Neural cell (in vitro differentiated cells): ENCODE measurements at regions not wholly inside any gene's neighbourhood (a gene's known extent, or its start where the extent isn't known, plus 50 kb on each side); places are given as distances from the start of the nearest gene placed in this dataset.

Source experiments
- H2AFZ ChIP-seq: fragments of 200-600, 300-800 bp; sonication (generic), shearing (Covaris generic); 2 replicates; pipeline ENCODE4 v1.6.0; 2014; ENCODE audit warnings: low read depth, mild to moderate bottlenecking, antibody characterized with exemption, low read length, moderate library complexity
- H3F3A ChIP-seq: fragments of 200-600 bp; shearing (Covaris generic); 2 replicates; pipeline ENCODE4 v1.6.1; 2016; ENCODE audit warnings: mild to moderate bottlenecking, moderate library complexity, mixed read lengths, antibody characterized with exemption, low read length; ENCODE audit not compliant: insufficient read depth, poor library complexity, severe bottlenecking
- H3K27ac ChIP-seq: fragments of 200-600, 300-800 bp; sonication (generic), shearing (Covaris generic); 2 replicates; pipeline ENCODE4 v1.5.1; 2014; ENCODE audit warnings: mild to moderate bottlenecking, low read length, moderate library complexity
- H3K27me3 ChIP-seq: fragments of 300-800, 200-600 bp; sonication (generic), shearing (Covaris generic); 2 replicates; pipeline ENCODE4 v1.6.0; 2014; ENCODE audit warnings: mild to moderate bottlenecking, low read depth, low read length, moderate library complexity; ENCODE audit not compliant: insufficient read depth
- H3K36me3 ChIP-seq: fragments of 300-800, 200-600 bp; sonication (generic), shearing (Covaris generic); 2 replicates; pipeline ENCODE4 v1.5.1; 2014; ENCODE audit warnings: mild to moderate bottlenecking, antibody characterized with exemption, low read length, moderate library complexity; ENCODE audit not compliant: insufficient read depth
- H3K4me2 ChIP-seq: fragments of 300-800, 200-600 bp; sonication (generic), shearing (Covaris generic); 2 replicates; pipeline ENCODE4 v1.6.0; 2014; ENCODE audit warnings: mild to moderate bottlenecking, low read length
- H3K4me3 ChIP-seq: fragments of 300-800, 200-600 bp; sonication (generic), shearing (Covaris generic); 2 replicates; pipeline ENCODE4 v1.5.1; 2014; ENCODE audit warnings: mild to moderate bottlenecking, low read length, moderate library complexity
- H3K79me2 ChIP-seq: fragments of 200-600 bp; shearing (Covaris generic); replicated peaks from 2 replicates; pipeline ENCODE4 v1.6.0; 2014; ENCODE audit warnings: mild to moderate bottlenecking, low read length, moderate library complexity; ENCODE audit not compliant: insufficient read depth
- H3K9ac ChIP-seq: fragments of 300-800, 200-600 bp; sonication (generic), shearing (Covaris generic); 2 replicates; pipeline ENCODE4 v1.6.1; 2016; ENCODE audit warnings: mild to moderate bottlenecking, low read length, mixed read lengths
- H3K9me2 ChIP-seq: fragments of 200-600 bp; shearing (Covaris generic); 2 replicates; pipeline ENCODE4 v1.6.1; 2016; ENCODE audit warnings: mild to moderate bottlenecking, low read length, mixed read lengths; ENCODE audit not compliant: insufficient read depth
- H3K9me3 ChIP-seq: fragments of 200-600, 300-800 bp; sonication (generic), shearing (Covaris generic); 2 replicates; pipeline ENCODE4 v1.6.1; 2016; ENCODE audit warnings: mild to moderate bottlenecking, mixed run types, low read length, moderate library complexity, mixed read lengths
- H4K20me1 ChIP-seq: fragments of 200-600 bp; shearing (Covaris generic); 2 replicates; pipeline ENCODE4 v1.6.1; 2016; ENCODE audit warnings: mild to moderate bottlenecking, mixed run types; ENCODE audit not compliant: insufficient read depth
- EP300 ChIP-seq: fragments of 450-650 bp; conservative IDR thresholded peaks from 2 replicates; pipeline ENCODE4 v1.6.1; 2014; ENCODE audit warnings: antibody characterized with exemption, mild to moderate bottlenecking, moderate library complexity; ENCODE audit not compliant: poor library complexity, severe bottlenecking
- EZH2 ChIP-seq: fragments of 200-600, 300-800 bp; shearing (Covaris generic), sonication (generic); IDR thresholded peaks from 2 replicates; pipeline ENCODE4 v1.6.1; 2014; ENCODE audit warnings: antibody characterized with exemption, low read length, borderline replicate concordance, mild to moderate bottlenecking; ENCODE audit not compliant: insufficient read depth, poor library complexity, severe bottlenecking
- MXI1 ChIP-seq: fragments of 450-650 bp; conservative IDR thresholded peaks from 2 replicates; pipeline ENCODE4 v1.6.1; 2014; ENCODE audit warnings: antibody characterized with exemption, mild to moderate bottlenecking; ENCODE audit not compliant: poor library complexity, severe bottlenecking
- POLR2AphosphoS5 ChIP-seq: IDR thresholded peaks from 2 replicates; pipeline ENCODE4 v1.6.1; 2012
- RAD21 ChIP-seq: fragments of 450-650 bp; conservative IDR thresholded peaks from 2 replicates; pipeline ENCODE4 v1.6.1; 2014; ENCODE audit warnings: antibody characterized with exemption, mild to moderate bottlenecking, moderate library complexity
- SMC3 ChIP-seq: fragments of 450-650 bp; conservative IDR thresholded peaks from 2 replicates; pipeline ENCODE4 v1.6.1; 2014; ENCODE audit warnings: antibody characterized with exemption, mild to moderate bottlenecking, moderate library complexity; ENCODE audit not compliant: poor library complexity
- TAF1 ChIP-seq: IDR thresholded peaks from 2 replicates; pipeline ENCODE4 v1.6.1; 2012; ENCODE audit warnings: low read depth
- TF ChIP-seq, protein P1 (sequence below): fragments of 450-650 bp; IDR thresholded peaks from 2 replicates; pipeline ENCODE4 v1.5.1; 2014; ENCODE audit warnings: antibody characterized with exemption, mild to moderate bottlenecking, moderate library complexity; ENCODE audit not compliant: poor library complexity, severe bottlenecking
- TF ChIP-seq, protein P2 (sequence below): IDR thresholded peaks from 2 replicates; pipeline ENCODE4 v1.6.1; 2012; ENCODE audit warnings: borderline replicate concordance

DNA sequence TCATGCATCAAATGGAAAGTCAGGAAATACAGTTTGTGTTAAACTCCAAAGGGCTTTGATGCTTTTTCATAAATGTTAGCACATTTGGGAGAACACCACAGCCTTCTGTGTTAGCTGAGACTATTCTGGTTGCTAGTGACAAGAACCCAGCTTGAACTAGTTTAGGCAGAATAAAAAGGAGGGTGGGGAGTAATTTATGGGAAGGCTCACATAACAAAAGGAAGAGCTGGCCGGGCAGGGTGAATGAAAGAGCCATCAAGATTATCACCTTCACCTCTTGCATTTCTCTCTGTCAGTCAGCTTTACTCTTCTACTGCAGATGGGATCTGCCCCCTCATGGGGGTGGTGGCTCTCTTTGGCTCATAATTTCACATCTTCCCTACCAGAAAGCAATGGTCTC lies 75.4 kb upstream of the VTCN1 start:
- Histone ChIP-seq H3K27me3 (no peaks in the 10 kb centered on the region), H2AFZ (no peak overlapping the region), H3K9me2 (no peaks in the 10 kb centered on the region), H3K36me3 (no peaks in the 10 kb centered on the region), H4K20me1 (no peaks in the 10 kb centered on the region), H3F3A (no peaks in the 10 kb centered on the region), H3K27ac (no peak overlapping the region), H3K9ac (no peak overlapping the region), H3K79me2 (no peaks in the 10 kb centered on the region), H3K4me2 (no peak overlapping the region), H3K9me3 (no peaks in the 10 kb centered on the region), H3K4me3 (no peak overlapping the region)
- TF ChIP-seq, protein P1, sequence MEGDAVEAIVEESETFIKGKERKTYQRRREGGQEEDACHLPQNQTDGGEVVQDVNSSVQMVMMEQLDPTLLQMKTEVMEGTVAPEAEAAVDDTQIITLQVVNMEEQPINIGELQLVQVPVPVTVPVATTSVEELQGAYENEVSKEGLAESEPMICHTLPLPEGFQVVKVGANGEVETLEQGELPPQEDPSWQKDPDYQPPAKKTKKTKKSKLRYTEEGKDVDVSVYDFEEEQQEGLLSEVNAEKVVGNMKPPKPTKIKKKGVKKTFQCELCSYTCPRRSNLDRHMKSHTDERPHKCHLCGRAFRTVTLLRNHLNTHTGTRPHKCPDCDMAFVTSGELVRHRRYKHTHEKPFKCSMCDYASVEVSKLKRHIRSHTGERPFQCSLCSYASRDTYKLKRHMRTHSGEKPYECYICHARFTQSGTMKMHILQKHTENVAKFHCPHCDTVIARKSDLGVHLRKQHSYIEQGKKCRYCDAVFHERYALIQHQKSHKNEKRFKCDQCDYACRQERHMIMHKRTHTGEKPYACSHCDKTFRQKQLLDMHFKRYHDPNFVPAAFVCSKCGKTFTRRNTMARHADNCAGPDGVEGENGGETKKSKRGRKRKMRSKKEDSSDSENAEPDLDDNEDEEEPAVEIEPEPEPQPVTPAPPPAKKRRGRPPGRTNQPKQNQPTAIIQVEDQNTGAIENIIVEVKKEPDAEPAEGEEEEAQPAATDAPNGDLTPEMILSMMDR, result no peak
- TF ChIP-seq POLR2AphosphoS5, result no peak
- TF ChIP-seq, protein P2, sequence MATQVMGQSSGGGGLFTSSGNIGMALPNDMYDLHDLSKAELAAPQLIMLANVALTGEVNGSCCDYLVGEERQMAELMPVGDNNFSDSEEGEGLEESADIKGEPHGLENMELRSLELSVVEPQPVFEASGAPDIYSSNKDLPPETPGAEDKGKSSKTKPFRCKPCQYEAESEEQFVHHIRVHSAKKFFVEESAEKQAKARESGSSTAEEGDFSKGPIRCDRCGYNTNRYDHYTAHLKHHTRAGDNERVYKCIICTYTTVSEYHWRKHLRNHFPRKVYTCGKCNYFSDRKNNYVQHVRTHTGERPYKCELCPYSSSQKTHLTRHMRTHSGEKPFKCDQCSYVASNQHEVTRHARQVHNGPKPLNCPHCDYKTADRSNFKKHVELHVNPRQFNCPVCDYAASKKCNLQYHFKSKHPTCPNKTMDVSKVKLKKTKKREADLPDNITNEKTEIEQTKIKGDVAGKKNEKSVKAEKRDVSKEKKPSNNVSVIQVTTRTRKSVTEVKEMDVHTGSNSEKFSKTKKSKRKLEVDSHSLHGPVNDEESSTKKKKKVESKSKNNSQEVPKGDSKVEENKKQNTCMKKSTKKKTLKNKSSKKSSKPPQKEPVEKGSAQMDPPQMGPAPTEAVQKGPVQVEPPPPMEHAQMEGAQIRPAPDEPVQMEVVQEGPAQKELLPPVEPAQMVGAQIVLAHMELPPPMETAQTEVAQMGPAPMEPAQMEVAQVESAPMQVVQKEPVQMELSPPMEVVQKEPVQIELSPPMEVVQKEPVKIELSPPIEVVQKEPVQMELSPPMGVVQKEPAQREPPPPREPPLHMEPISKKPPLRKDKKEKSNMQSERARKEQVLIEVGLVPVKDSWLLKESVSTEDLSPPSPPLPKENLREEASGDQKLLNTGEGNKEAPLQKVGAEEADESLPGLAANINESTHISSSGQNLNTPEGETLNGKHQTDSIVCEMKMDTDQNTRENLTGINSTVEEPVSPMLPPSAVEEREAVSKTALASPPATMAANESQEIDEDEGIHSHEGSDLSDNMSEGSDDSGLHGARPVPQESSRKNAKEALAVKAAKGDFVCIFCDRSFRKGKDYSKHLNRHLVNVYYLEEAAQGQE, result no peak
- TF ChIP-seq MXI1, result no peak
- TF ChIP-seq RAD21, result no peak
- TF ChIP-seq EP300, result no peak

DNA sequence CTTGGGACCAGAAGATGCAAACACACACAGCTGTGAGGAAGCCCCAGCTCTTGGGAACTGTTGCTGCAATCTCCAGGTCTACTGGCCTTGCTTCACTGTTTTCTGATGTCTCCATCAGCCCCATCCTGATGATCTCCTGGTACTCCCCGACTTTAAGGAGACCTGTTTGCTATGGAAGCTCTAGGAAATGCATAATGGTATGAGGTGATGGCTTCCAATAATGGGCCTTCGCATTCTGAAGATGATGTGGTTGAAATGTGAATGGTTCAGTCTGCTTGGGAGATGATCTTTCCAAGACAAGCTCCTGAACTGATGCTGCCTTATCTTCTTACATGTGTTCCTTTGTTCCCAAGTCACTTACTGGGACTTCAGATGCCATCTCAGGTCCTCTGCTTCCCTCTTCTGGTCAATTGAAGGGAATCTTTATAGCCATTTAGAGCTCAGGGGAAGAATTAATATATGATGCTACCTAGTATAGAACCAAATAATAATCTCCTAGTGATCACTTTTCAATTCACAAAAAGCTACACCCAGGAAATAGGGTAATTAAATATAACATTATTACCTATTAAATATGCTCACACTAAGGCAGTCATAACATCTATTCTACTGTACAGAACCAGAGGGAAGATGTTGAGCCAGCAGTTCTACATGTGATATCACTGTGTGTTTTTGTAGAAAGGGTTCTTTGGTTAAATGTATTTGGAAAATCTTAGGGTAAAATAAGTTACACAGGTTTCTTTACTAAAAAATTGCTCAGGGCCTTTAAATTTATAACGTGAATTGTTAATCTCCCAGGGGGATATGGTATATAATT lies 73.9 kb upstream of the VTCN1 start:
- no peaks in the 10 kb centered on the region for H3K79me2 ChIP-seq
- H3K4me3 ChIP-seq, result peak overlapping the region; percentile 29
- no peak overlapping the region for H3K4me2 ChIP-seq
- TF ChIP-seq EP300, result peak; percentile 15
- TF ChIP-seq, protein P1, result peak; percentile 86
- TF ChIP-seq TAF1, result no peak
- TF ChIP-seq SMC3, result peak; percentile 90
- peak; percentile 33 for TF ChIP-seq MXI1
- TF ChIP-seq, protein P2, result no peak
- no peak for TF ChIP-seq POLR2AphosphoS5
- TF ChIP-seq EZH2, result no peak
- peak; percentile 90 for TF ChIP-seq RAD21
- no peaks in the 10 kb centered on the region for H3K36me3 ChIP-seq
- H3K9me3 ChIP-seq, result no peaks in the 10 kb centered on the region
- H3K27me3 ChIP-seq, result no peaks in the 10 kb centered on the region
- peak overlapping the region; percentile 47 for H2AFZ ChIP-seq
- H4K20me1 ChIP-seq, result no peaks in the 10 kb centered on the region
- no peak overlapping the region for H3K9ac ChIP-seq
- no peaks in the 10 kb centered on the region for H3K9me2 ChIP-seq
- H3K27ac ChIP-seq, result peak overlapping the region; percentile 14
- no peaks in the 10 kb centered on the region for H3F3A ChIP-seq
